Fibroblast of villous mesenchyme (primary cell): ENCODE measurements at regions not wholly inside any gene's neighbourhood (a gene's known extent, or its start where the extent isn't known, plus 50 kb on each side); places are given as distances from the start of the nearest gene placed in this dataset.

Experiments
- DNase-seq: peaks from one replicate; pipeline ENCODE4 v3.0.0-alpha.2; 2010; ENCODE audit warnings: low read depth
- H3K4me3 ChIP-seq: 2 replicates; pipeline ENCODE4 v1.5.1; 2011; ENCODE audit warnings: low read depth, mild to moderate bottlenecking, low read length
- TF ChIP-seq, protein P1 (sequence below): IDR thresholded peaks from 2 replicates; pipeline ENCODE4 v1.5.1; 2012; ENCODE audit warnings: low read depth, mild to moderate bottlenecking, low read length; ENCODE audit not compliant: insufficient read depth

DNA sequence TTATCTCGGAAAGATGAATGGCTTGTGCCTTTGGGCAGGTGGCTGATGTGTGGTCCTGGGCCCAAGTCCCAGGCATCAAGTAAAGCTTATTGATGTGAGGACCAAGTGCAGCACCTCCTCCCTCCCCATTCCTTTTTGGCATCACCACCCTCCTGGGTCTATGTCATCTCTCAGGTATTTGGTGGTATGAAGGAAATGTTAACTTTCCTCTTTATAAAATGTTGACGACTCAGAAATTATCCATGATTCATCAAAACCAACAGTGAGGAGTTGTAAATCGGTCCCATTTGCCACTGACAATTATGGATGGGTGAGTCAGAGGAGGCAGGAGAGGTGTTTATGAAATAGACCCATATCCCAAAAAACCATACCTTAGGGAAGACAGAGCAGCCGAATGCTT is 229.4 kb upstream of the GATB start:
- H3K4me3 ChIP-seq, result no peak overlapping the region
- DNase-seq, result no peak
- TF ChIP-seq, protein P1, sequence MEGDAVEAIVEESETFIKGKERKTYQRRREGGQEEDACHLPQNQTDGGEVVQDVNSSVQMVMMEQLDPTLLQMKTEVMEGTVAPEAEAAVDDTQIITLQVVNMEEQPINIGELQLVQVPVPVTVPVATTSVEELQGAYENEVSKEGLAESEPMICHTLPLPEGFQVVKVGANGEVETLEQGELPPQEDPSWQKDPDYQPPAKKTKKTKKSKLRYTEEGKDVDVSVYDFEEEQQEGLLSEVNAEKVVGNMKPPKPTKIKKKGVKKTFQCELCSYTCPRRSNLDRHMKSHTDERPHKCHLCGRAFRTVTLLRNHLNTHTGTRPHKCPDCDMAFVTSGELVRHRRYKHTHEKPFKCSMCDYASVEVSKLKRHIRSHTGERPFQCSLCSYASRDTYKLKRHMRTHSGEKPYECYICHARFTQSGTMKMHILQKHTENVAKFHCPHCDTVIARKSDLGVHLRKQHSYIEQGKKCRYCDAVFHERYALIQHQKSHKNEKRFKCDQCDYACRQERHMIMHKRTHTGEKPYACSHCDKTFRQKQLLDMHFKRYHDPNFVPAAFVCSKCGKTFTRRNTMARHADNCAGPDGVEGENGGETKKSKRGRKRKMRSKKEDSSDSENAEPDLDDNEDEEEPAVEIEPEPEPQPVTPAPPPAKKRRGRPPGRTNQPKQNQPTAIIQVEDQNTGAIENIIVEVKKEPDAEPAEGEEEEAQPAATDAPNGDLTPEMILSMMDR, result no peak

DNA sequence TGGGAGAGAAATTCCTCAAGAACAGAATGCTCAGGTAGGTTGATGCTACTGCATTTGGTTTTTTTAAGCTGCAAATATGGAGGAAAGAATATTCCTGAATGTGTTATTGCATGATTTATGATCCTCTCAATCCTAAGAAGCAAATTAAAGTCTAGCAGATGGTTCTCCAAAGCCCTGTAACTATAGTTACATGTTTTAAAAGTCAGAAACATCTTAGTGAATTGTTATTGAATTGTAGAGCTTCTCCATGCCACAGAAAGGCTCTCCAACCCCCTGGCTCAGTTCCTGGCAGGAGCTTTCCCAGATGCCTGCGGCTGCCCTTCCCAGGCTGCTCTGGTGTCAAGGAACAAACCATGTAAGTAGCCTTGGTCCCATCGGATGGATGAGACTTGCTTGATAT is 227.8 kb upstream of the GATB start:
- TF ChIP-seq, protein P1, result no peak
- no peak for DNase-seq

DNA sequence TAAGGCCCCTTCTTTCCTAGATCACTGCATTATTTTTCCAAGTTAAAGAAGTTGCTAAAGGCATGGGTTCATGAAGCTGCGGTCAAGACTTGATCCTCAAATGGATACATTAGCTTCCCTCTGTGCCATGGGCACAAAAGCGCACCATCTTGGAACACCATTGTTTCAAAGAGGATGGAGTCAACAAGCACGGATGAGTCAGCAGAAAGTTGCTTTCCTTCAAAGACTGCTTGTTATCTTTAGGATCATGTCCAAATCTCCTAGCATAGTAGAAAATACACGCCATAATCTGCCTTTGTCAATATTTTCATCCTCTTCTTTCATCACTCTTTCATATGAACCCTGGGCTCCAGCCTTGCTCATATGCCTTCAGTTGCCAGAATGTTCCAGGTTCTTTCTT is 226.8 kb upstream of the GATB start:
- TF ChIP-seq, protein P1, result no peak
- H3K4me3 ChIP-seq, result no peak overlapping the region
- no peak for DNase-seq

More for the DNA sequence above, 227.8 kb upstream of the GATB start:
- H3K4me3 ChIP-seq, result no peak overlapping the region

DNA sequence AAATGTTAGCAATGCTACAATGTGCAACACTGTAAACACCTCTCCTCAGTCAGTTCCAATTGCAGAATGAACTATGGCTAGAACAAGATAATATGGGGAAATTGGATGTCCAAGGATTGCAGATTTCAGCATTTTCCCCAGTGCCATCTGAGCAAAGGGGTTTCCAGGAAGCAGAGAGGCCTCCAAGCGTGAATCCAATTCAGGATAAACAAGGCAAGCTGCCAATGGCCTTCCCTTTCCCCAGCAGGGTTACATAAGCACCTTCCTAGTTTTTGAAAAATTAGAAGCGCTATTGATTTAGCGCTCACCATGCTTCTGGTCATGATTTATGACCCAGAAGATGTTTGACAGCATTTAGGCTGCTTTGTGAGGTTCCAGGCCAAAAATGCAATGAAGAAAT is 223.0 kb upstream of the GATB start:
- H3K4me3 ChIP-seq, result no peak overlapping the region
- no peak for DNase-seq
- TF ChIP-seq, protein P1, result no peak

DNA sequence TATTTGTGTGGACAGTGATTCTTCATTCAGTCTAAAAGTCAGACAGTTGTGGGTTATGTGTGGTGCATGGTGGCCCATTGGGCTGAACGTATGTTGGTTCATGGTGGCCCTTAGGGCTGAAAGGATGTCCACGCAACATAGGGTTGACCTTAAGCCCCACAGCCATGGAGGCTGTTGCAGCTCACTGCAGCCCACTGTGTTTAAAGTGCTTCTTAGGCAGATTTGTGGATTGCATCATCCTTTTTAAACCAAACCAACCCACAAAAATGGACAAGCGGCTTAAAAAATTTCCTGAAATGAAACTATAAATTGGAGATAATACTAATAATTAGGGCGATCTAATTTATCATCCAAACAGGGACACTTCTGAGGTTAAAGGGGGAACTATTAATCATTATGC is 219.0 kb upstream of the GATB start:
- DNase-seq, result no peak
- no peak overlapping the region for H3K4me3 ChIP-seq
- TF ChIP-seq, protein P1, result no peak

DNA sequence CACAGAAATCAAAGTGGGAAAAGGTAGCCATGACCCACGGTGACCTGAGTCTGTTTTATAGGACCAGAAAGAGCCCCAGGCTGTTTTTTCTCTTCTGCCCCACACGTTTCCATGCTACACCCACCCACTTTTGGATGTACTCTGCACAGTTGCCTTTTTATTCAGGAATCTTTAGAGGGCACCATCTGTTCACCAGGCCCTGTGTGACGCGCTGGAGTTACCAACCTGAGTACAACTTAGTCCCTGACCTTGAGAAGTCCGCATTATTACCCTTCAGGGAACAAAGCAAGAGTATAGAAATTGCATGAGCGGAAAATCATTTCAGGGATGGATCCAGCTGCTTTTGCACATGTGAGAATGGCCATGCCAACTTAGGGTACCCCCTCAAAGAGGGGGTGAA is 207.8 kb upstream of the GATB start:
- no peak for DNase-seq
- H3K4me3 ChIP-seq, result no peak overlapping the region
- TF ChIP-seq, protein P1, result no peak

DNA sequence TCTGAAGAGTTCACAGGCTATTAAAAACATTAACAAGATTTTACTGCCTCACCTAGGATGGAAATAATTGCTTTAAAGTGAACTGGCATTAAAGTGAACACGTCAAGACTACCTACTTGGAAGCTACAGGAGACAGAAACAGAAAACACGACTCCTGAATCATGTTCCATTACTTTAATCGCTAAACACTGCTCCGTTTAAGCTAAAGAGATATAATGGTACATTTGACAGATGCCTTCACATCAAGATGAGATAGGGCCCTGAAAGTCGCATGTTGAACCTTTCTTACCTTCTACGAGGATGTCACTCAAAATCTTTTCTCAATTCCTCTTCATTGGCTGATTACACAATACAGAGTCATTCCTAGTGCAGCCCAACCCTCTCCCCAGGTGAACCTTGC is 206.3 kb upstream of the GATB start:
- TF ChIP-seq, protein P1, result no peak
- no peak overlapping the region for H3K4me3 ChIP-seq
- DNase-seq, result no peak
